GM18909 (cell line): ENCODE measurements at regions not wholly inside any gene's neighbourhood (a gene's known extent, or its start where the extent isn't known, plus 50 kb on each side); places are given as distances from the start of the nearest gene placed in this dataset.

Experiments used
- ATAC-seq: cut with Tn5 transposase; IDR thresholded peaks from one replicate; pipeline ENCODE4 v1.9.1; 2021; ENCODE audit warnings: mild to moderate bottlenecking; ENCODE audit not compliant: unreplicated experiment, poor library complexity

- ATAC-seq: no peak
Measured at GRCh38 chr4:108311313-108311712, 142.6 kb upstream of the LEF1 start.

- ATAC-seq: no peak
Measured at GRCh38 chr4:108303488-108304177, 134.9 kb upstream of the LEF1 start.

GRCh38 chr4:108301545-108302251 lies 133.0 kb upstream of the LEF1 start:
- ATAC-seq: no peak

- ATAC-seq: no peak
Measured at GRCh38 chr4:108297605-108298004, 128.9 kb upstream of the LEF1 start.

- ATAC-seq: no peak
Measured at GRCh38 chr4:108292229-108292628, 123.5 kb upstream of the LEF1 start.

GRCh38 chr4:108291137-108291536 lies 122.4 kb upstream of the LEF1 start:
- no peak for ATAC-seq

GRCh38 chr4:108287834-108288413 lies 119.2 kb upstream of the LEF1 start:
- no peak for ATAC-seq

GRCh38 chr4:108280072-108280471 lies 111.3 kb upstream of the LEF1 start:
- no peak for ATAC-seq

- no peak for ATAC-seq
Measured at GRCh38 chr4:108276690-108277089, 108.0 kb upstream of the LEF1 start.

GRCh38 chr4:108272986-108273385 lies 104.3 kb upstream of the LEF1 start:
- no peak for ATAC-seq

- no peak for ATAC-seq
Measured at GRCh38 chr4:108272561-108272960, 103.8 kb upstream of the LEF1 start.

- no peak for ATAC-seq
Measured at GRCh38 chr4:108272046-108272445, 103.3 kb upstream of the LEF1 start.

GRCh38 chr4:108270466-108271450 lies 102.0 kb upstream of the LEF1 start:
- ATAC-seq: no peak

GRCh38 chr4:108264693-108265092 lies 96.0 kb upstream of the LEF1 start:
- ATAC-seq: no peak

GRCh38 chr4:108263057-108263456 lies 94.3 kb upstream of the LEF1 start:
- no peak for ATAC-seq

- no peak for ATAC-seq
Measured at GRCh38 chr4:108261026-108261425, 92.3 kb upstream of the LEF1 start.

- no peak for ATAC-seq
Measured at GRCh38 chr4:108256538-108256937, 87.8 kb upstream of the LEF1 start.

GRCh38 chr4:108255203-108255747 lies 86.5 kb upstream of the LEF1 start:
- no peak for ATAC-seq

- no peak for ATAC-seq
Measured at GRCh38 chr4:108249397-108249796, 80.7 kb upstream of the LEF1 start.

GRCh38 chr4:108247387-108248049 lies 78.8 kb upstream of the LEF1 start:
- no peak for ATAC-seq
